ENCODE measurements at regions not wholly inside any gene's neighbourhood (a gene's known extent, or its start where the extent isn't known, plus 50 kb on each side); places are given as distances from the start of the nearest gene placed in this dataset.

DNA sequence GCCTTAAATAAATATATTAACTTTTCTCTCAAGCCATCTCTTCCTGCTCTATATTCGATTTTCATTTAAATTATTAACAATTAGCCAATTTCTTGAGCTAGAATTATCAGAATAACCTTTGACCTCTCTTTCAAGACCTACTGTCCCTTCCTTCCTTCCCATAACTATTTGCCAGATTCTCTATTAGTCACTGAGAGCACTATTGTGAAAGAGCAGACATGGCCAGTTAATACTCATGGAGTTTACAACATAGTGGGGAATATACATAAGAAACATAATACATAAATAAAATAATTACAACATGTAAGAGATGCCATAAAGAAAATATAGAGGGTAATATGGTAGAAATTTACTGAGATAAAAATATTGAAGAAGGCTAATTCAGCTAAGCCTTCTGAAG lies 72.1 kb upstream of the CHD1 start:
- Histone ChIP-seq H3K9me3 (replicated peaks in 1 of 2; ENCODE audit: control insufficient read depth in 2 of 2, insufficient read depth in 1 of 2, low read depth in 1 of 2, low read length in 2 of 2) (no peaks in the 10 kb centered on the region), H2BK120ac (ENCODE audit: low read depth, low read length) (no peak overlapping the region), H3K14ac (ENCODE audit: low read length) (no peak overlapping the region), H2BK12ac (ENCODE audit: low read length) (no peak overlapping the region), H3K23ac (ENCODE audit: low read depth, low read length, poor library complexity) (no peak overlapping the region), H3K9ac (ENCODE audit: low read depth, low read length, poor library complexity) (no peak overlapping the region), H3K36me3 (replicated peaks in 1 of 2; ENCODE audit: control insufficient read depth in 2 of 2, insufficient read depth in 2 of 2, low read length in 2 of 2) (no peaks in the 10 kb centered on the region), H3K27ac (replicated peaks; ENCODE audit: low read length) (no peak overlapping the region), H3K79me1 (ENCODE audit: low read depth, low read length) (no peaks in the 10 kb centered on the region), H3K4me1 (ENCODE audit: control insufficient read depth in 2 of 2, insufficient read depth in 1 of 2, low read depth in 1 of 2, low read length in 2 of 2) (no peaks in the 10 kb centered on the region), H4K8ac (ENCODE audit: low read depth, low read length) (no peak overlapping the region), H3K4me2 (ENCODE audit: insufficient read depth, low read length, poor library complexity, severe bottlenecking) (no peak overlapping the region), H2AFZ (ENCODE audit: low read length) (no peak overlapping the region), H4K91ac (ENCODE audit: low read depth, low read length, poor library complexity) (no peak overlapping the region), H2BK5ac (ENCODE audit: low read length) (no peak overlapping the region), H2BK15ac (ENCODE audit: low read length) (no peak overlapping the region), H3K18ac (ENCODE audit: low read length) (no peak overlapping the region), H2AK5ac (ENCODE audit: low read depth, low read length) (no peak overlapping the region), H3K4me3 (ENCODE audit: low read length in 2 of 2) (no peak overlapping the region), H3K4ac (ENCODE audit: low read length) (no peak overlapping the region), H3K27me3 (ENCODE audit: control insufficient read depth in 3 of 3, insufficient read depth in 3 of 3, low read depth in 1 of 3, low read length in 3 of 3) (no peaks in the 10 kb centered on the region)
- WGBS, 2 donors (ENCODE audit: extremely low coverage in 2 of 2, insufficient read length in 2 of 2, insufficient replicate concordance in 1 of 2): no CpG with 5 or more reads among the region's 1 CpG
- DNase-seq (ENCODE audit: low spot score): no peak

DNA sequence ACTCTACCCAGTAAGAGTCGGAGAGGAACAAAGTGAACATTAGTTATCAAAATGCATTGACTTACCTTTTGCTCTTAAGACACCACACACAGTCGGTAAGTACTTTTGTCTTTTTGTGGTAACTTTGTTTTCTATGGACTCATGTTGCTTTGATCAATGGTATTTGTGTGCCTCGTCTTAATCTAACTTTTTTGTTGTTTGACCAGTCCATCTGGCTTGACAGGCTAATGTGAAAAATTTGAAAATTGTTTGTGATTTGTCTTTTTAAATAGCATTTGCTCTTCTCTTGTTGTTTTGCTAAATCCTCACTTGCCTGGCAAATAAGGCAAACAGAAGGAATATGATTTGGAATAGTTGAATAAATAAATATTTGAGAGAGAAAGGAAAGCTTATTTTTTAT lies 71.4 kb upstream of the CHD1 start:
- no peak overlapping the region for H2BK120ac ChIP-seq (ENCODE audit: low read depth, low read length)
- H3K4ac ChIP-seq (ENCODE audit: low read length): no peak overlapping the region
- no peak overlapping the region for H4K8ac ChIP-seq (ENCODE audit: low read depth, low read length)
- H3K9ac ChIP-seq (ENCODE audit: low read depth, low read length, poor library complexity): no peak overlapping the region
- no peak overlapping the region for H3K27ac ChIP-seq (replicated peaks; ENCODE audit: low read length)
- H2BK5ac ChIP-seq (ENCODE audit: low read length): no peak overlapping the region
- H3K18ac ChIP-seq (ENCODE audit: low read length): no peak overlapping the region
- H3K4me1 ChIP-seq (ENCODE audit: control insufficient read depth in 2 of 2, insufficient read depth in 1 of 2, low read depth in 1 of 2, low read length in 2 of 2): no peaks in the 10 kb centered on the region
- no peak overlapping the region for H4K91ac ChIP-seq (ENCODE audit: low read depth, low read length, poor library complexity)
- no peak overlapping the region for H2BK12ac ChIP-seq (ENCODE audit: low read length)
- WGBS, 2 donors (ENCODE audit: extremely low coverage in 2 of 2, insufficient read length in 2 of 2, insufficient replicate concordance in 1 of 2): no CpG with 5 or more reads among the region's 3 CpGs
- H3K23ac ChIP-seq (ENCODE audit: low read depth, low read length, poor library complexity): no peak overlapping the region
- no peaks in the 10 kb centered on the region for H3K36me3 ChIP-seq (replicated peaks in 1 of 2; ENCODE audit: control insufficient read depth in 2 of 2, insufficient read depth in 2 of 2, low read length in 2 of 2)
- no peak overlapping the region for H2BK15ac ChIP-seq (ENCODE audit: low read length)
- DNase-seq (ENCODE audit: low spot score): no peak
- H2AFZ ChIP-seq (ENCODE audit: low read length): no peak overlapping the region
- H3K9me3 ChIP-seq (replicated peaks in 1 of 2; ENCODE audit: control insufficient read depth in 2 of 2, insufficient read depth in 1 of 2, low read depth in 1 of 2, low read length in 2 of 2): no peaks in the 10 kb centered on the region
- no peak overlapping the region for H3K4me2 ChIP-seq (ENCODE audit: insufficient read depth, low read length, poor library complexity, severe bottlenecking)
- H3K14ac ChIP-seq (ENCODE audit: low read length): no peak overlapping the region
- no peak overlapping the region for H2AK5ac ChIP-seq (ENCODE audit: low read depth, low read length)
- H3K27me3 ChIP-seq (ENCODE audit: control insufficient read depth in 3 of 3, insufficient read depth in 3 of 3, low read depth in 1 of 3, low read length in 3 of 3): no peaks in the 10 kb centered on the region
- H3K79me1 ChIP-seq (ENCODE audit: low read depth, low read length): no peaks in the 10 kb centered on the region
- no peak overlapping the region for H3K4me3 ChIP-seq (ENCODE audit: low read length in 2 of 2)

DNA sequence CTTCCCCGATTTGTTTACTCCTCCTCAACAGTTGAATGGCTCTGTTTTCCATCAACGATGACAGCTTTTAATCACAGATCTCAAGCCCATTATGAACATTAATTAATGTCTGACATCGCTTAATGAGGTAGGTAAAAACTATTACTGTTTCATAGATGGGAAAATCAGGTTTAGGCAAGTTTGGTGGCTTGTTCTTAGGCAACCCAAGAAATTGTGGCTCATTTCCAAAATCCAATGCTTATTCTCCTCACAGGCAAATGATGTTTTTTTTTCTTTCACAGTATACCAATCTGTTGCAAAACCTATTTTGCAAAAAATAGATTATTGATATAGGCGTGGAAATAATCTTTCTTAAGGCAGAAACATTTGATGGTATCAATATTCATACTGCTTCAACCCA lies 70.8 kb upstream of the CHD1 start:
- H2BK12ac ChIP-seq (ENCODE audit: low read length): no peak overlapping the region
- H4K8ac ChIP-seq (ENCODE audit: low read depth, low read length): no peak overlapping the region
- H3K4me3 ChIP-seq (ENCODE audit: low read length in 2 of 2): no peak overlapping the region
- H3K4me1 ChIP-seq (ENCODE audit: control insufficient read depth in 2 of 2, insufficient read depth in 1 of 2, low read depth in 1 of 2, low read length in 2 of 2): no peaks in the 10 kb centered on the region
- no peaks in the 10 kb centered on the region for H3K27me3 ChIP-seq (ENCODE audit: control insufficient read depth in 3 of 3, insufficient read depth in 3 of 3, low read depth in 1 of 3, low read length in 3 of 3)
- H3K14ac ChIP-seq (ENCODE audit: low read length): no peak overlapping the region
- H4K91ac ChIP-seq (ENCODE audit: low read depth, low read length, poor library complexity): no peak overlapping the region
- no peak overlapping the region for H3K23ac ChIP-seq (ENCODE audit: low read depth, low read length, poor library complexity)
- H2AFZ ChIP-seq (ENCODE audit: low read length): no peak overlapping the region
- no peak overlapping the region for H3K9ac ChIP-seq (ENCODE audit: low read depth, low read length, poor library complexity)
- no peaks in the 10 kb centered on the region for H3K9me3 ChIP-seq (replicated peaks in 1 of 2; ENCODE audit: control insufficient read depth in 2 of 2, insufficient read depth in 1 of 2, low read depth in 1 of 2, low read length in 2 of 2)
- H3K79me1 ChIP-seq (ENCODE audit: low read depth, low read length): no peaks in the 10 kb centered on the region
- H2BK5ac ChIP-seq (ENCODE audit: low read length): no peak overlapping the region
- WGBS, 2 donors (ENCODE audit: extremely low coverage in 2 of 2, insufficient read length in 2 of 2, insufficient replicate concordance in 1 of 2): no CpG with 5 or more reads among the region's 4 CpGs
- no peak overlapping the region for H3K4me2 ChIP-seq (ENCODE audit: insufficient read depth, low read length, poor library complexity, severe bottlenecking)
- no peak overlapping the region for H3K18ac ChIP-seq (ENCODE audit: low read length)
- no peak overlapping the region for H3K4ac ChIP-seq (ENCODE audit: low read length)
- no peak for DNase-seq (ENCODE audit: low spot score)
- H2AK5ac ChIP-seq (ENCODE audit: low read depth, low read length): no peak overlapping the region
- H3K36me3 ChIP-seq (replicated peaks in 1 of 2; ENCODE audit: control insufficient read depth in 2 of 2, insufficient read depth in 2 of 2, low read length in 2 of 2): no peaks in the 10 kb centered on the region
- H2BK120ac ChIP-seq (ENCODE audit: low read depth, low read length): no peak overlapping the region
- no peak overlapping the region for H2BK15ac ChIP-seq (ENCODE audit: low read length)
- H3K27ac ChIP-seq (replicated peaks; ENCODE audit: low read length): no peak overlapping the region

DNA sequence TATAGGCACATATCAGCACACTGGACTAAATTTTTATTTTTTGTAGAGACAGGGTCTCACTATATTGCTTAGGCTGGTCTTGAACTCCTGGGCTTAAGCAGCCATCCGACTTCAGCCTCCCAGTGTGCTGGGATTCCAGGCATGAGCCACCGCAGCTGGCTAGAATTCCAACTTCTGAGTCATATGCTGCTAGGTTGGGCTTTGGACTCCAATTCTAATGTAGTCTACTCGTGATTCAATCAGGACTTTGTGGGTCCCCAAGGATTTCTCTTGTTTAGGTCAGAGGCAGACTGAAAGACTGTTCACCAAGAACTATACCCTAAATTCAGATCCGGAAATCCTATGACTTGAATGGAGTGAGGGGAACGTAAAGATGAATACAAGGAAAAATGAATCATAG lies 68.2 kb upstream of the CHD1 start:
- H4K91ac ChIP-seq (ENCODE audit: low read depth, low read length, poor library complexity): no peak overlapping the region
- H3K18ac ChIP-seq (ENCODE audit: low read length): no peak overlapping the region
- no CpG with 5 or more reads among the region's 5 CpGs for WGBS, 2 donors (ENCODE audit: extremely low coverage in 2 of 2, insufficient read length in 2 of 2, insufficient replicate concordance in 1 of 2)
- no peak overlapping the region for H3K4ac ChIP-seq (ENCODE audit: low read length)
- no peak overlapping the region for H3K14ac ChIP-seq (ENCODE audit: low read length)
- H3K4me1 ChIP-seq (ENCODE audit: control insufficient read depth in 2 of 2, insufficient read depth in 1 of 2, low read depth in 1 of 2, low read length in 2 of 2): peaks cover 0 to 2% of the 10 kb centered on the region in 2 donors
- no peak overlapping the region for H3K9ac ChIP-seq (ENCODE audit: low read depth, low read length, poor library complexity)
- no peak overlapping the region for H2BK15ac ChIP-seq (ENCODE audit: low read length)
- no peak overlapping the region for H2BK12ac ChIP-seq (ENCODE audit: low read length)
- no peak overlapping the region for H2AFZ ChIP-seq (ENCODE audit: low read length)
- H3K4me2 ChIP-seq (ENCODE audit: insufficient read depth, low read length, poor library complexity, severe bottlenecking): no peak overlapping the region
- no peak overlapping the region for H3K27ac ChIP-seq (replicated peaks; ENCODE audit: low read length)
- H3K79me1 ChIP-seq (ENCODE audit: low read depth, low read length): no peaks in the 10 kb centered on the region
- H2BK120ac ChIP-seq (ENCODE audit: low read depth, low read length): no peak overlapping the region
- no peak overlapping the region for H3K4me3 ChIP-seq (ENCODE audit: low read length in 2 of 2)
- H3K23ac ChIP-seq (ENCODE audit: low read depth, low read length, poor library complexity): no peak overlapping the region
- DNase-seq (ENCODE audit: low spot score): no peak
- no peaks in the 10 kb centered on the region for H3K27me3 ChIP-seq (ENCODE audit: control insufficient read depth in 3 of 3, insufficient read depth in 3 of 3, low read depth in 1 of 3, low read length in 3 of 3)
- no peaks in the 10 kb centered on the region for H3K9me3 ChIP-seq (replicated peaks in 1 of 2; ENCODE audit: control insufficient read depth in 2 of 2, insufficient read depth in 1 of 2, low read depth in 1 of 2, low read length in 2 of 2)
- no peak overlapping the region for H2AK5ac ChIP-seq (ENCODE audit: low read depth, low read length)
- no peak overlapping the region for H2BK5ac ChIP-seq (ENCODE audit: low read length)
- no peak overlapping the region for H4K8ac ChIP-seq (ENCODE audit: low read depth, low read length)
- no peaks in the 10 kb centered on the region for H3K36me3 ChIP-seq (replicated peaks in 1 of 2; ENCODE audit: control insufficient read depth in 2 of 2, insufficient read depth in 2 of 2, low read length in 2 of 2)
